ENCODE measurements at regions not wholly inside any gene's neighbourhood (a gene's known extent, or its start where the extent isn't known, plus 50 kb on each side); places are given as distances from the start of the nearest gene placed in this dataset.

DNA sequence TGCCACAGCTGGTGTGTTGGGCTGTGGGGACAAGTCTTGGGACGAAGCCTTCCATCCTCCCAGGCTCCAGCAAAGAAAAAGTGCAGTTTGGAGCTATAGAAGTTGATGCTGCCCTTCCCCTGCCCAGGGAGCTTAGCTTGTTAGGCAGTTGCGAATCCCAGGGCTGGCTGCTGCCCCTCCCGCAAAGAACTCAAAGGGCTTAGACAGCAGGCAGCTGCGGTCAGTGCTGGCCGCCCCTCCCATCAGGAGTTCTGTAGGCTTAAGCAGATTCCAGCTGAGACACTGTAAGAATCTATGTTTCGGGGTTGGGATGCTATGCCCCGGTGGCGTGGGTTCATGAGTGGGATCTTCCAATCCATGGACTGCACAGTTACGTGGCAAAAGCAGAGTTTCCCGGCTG is 956.7 kb downstream of the GLUD2 start:
- no peak for TF ChIP-seq POLR2A (IDR thresholded peaks at IDR 0.05; ENCODE audit: low read depth, low read length)
- DNase-seq (ENCODE audit: insufficient read length, low spot score) (no peak), FAIRE-seq (no peak)

DNA sequence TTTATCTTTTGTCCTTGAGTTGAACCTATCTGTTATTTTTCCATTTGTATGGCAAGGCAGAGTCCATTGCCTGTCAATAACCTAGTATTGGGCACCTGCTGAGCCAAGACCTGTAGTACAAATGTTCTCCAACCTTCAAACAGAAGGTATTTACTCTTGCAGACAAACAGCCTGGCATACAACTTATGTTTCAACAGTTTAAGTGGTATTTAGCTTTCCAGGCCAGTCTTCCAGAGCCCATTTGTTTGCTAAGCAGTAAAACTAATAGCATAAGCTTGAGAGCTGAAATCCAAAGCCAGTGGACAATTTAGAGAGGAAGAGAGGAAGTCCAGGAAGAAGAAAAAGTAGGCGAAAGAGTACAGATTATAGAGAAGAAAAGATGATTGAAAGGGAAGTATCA is 979.3 kb downstream of the GLUD2 start:
- DNase-seq (ENCODE audit: insufficient read length, low spot score): no peak
- FAIRE-seq: no peak
- no peak for TF ChIP-seq POLR2A (IDR thresholded peaks at IDR 0.05; ENCODE audit: low read depth, low read length)

DNA sequence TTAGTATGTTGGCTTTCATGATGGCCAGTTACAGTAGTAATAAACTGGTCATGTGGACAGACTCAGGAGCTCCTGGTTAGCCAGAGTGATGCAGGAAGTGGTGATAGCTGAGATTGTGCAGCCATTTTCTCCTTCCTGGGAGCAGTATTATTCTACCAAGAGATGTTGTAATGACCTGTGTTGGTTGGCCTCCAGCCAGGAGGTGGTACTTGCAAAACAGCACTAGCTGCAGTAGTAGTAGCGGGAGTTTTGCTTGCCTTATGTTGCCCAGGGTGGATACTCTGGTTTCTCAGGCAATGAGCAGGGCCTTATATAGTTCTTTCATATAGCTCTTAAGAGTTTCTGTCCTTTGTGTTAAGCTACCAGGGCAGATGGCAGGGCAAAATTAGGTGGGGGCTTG is 998.8 kb downstream of the GLUD2 start:
- FAIRE-seq: no peak
- DNase-seq (ENCODE audit: insufficient read length, low spot score): no peak
- TF ChIP-seq POLR2A (IDR thresholded peaks at IDR 0.05; ENCODE audit: low read depth, low read length): no peak

DNA sequence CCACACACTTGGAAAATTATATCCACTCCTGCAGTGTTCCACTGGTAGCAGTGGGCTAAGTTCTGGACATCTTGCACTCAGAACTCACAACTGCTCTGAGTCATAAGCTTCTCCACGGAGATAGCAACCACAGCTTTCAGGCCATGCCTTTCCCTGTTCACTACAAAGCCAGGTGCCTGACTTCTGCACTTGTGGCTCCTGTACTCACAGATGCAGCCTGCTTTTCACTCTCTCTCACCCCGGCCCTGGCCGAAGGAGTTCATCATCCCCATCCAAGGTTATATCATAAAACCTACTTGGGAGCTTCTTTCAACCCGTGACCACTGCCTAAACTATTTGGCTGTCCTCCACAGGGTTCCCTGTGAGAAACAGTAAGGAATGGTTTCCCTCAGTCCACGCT is 999.4 kb downstream of the GLUD2 start:
- no peak for TF ChIP-seq POLR2A (IDR thresholded peaks at IDR 0.05; ENCODE audit: low read depth, low read length)
- DNase-seq (ENCODE audit: insufficient read length, low spot score) (no peak), FAIRE-seq (no peak)

DNA sequence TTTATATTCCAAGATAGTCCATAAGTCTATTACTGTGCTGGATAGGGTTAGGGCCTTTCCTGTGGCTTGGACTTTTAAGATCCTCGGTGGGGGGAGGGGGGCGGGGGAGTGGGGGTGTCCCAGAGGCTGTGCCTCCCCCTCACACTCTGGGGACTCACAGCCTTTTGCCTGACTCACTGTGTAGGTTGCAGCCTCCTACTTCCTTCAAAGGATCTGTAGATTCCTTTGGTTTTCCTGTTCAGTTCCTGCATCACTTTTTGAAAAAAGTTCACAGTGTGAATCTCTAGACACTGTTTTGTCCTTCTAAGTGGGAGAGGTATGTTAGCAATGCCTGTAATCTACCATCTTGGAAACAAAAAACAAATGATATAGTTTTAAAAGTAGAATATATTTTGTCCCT is 999.9 kb downstream of the GLUD2 start:
- DNase-seq (ENCODE audit: insufficient read length, low spot score) (no peak), FAIRE-seq (no peak)
- TF ChIP-seq POLR2A (IDR thresholded peaks at IDR 0.05; ENCODE audit: low read depth, low read length): no peak

DNA sequence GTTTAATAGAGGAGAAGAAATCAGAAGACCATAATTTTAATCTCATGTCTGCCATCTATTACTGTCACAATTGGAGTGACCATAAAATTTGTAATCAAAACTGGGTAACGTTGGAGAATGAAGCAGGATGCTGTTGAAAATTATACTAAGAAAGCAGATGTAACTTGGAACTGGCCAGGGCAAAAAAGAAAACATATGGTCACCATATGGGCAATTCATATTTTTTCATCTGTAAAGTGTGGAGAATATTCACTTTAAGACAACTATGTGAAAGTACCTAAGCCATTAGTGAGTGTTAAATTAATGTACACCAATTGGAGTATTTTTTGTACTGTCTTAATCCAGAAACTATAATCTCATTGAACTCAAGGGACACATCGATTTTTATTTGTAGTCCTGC is 1008.0 kb downstream of the GLUD2 start:
- no peak for TF ChIP-seq POLR2A (IDR thresholded peaks at IDR 0.05; ENCODE audit: low read depth, low read length)
- FAIRE-seq: no peak
- DNase-seq (ENCODE audit: insufficient read length, low spot score): no peak

DNA sequence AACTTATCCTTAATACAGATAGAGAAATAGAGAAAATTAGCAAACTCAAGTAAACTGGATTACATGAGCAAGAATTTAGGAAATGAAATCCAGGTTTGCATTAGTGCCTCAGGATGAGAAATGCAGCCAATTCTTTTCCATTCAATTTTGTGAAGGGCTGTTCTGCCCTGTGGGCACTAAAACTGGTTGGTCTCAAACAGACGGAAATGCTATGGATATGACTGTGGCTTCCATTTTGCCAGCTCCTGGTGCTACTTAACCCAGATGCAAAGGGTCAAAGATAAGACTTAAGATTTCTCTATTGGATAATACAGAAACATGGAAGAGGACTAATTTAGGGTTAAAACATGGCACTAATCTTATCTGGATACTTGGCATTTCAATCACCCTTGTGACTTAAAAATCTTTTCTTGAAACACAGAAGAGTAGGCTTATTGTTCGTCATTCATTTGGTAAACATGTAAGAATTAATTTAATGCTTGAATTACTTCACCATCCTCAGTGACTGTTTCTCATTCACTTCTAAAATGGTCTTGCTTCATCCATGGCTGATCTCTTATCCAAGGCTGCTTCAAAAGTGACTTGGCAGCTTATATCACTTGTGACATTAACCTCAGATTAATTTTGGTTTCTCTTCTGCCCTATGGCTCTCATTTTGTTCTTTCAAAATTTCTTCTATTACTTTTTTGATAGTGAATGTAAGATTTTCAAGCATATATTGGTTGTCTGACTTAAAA is 1008.7 kb downstream of the GLUD2 start:
- DNase-seq (ENCODE audit: insufficient read length, low spot score) (no peak), FAIRE-seq (no peak)
- TF ChIP-seq POLR2A (IDR thresholded peaks at IDR 0.05; ENCODE audit: low read depth, low read length): no peak

DNA sequence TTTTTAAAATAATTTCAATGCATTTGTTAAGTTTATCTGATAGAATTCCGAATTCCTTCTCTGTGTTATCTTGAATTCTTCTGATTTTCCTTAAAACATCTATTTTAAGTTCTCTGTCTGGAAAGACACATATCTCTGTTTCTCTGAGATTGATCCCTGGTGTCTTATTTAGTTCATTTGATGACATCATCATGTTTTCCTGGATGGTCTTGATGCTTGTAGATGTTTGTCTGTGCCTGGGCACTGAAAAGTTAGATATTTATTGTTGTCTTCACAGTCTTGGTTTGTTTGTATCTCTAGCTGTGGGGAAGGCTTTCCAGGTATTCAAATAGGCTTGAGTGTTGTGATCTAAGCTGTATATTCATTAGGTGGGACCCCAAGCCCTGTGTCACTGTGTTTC is 1028.8 kb downstream of the GLUD2 start:
- no peak for DNase-seq (ENCODE audit: insufficient read length, low spot score)
- TF ChIP-seq POLR2A (IDR thresholded peaks at IDR 0.05; ENCODE audit: low read depth, low read length): no peak
- no peak for FAIRE-seq

DNA sequence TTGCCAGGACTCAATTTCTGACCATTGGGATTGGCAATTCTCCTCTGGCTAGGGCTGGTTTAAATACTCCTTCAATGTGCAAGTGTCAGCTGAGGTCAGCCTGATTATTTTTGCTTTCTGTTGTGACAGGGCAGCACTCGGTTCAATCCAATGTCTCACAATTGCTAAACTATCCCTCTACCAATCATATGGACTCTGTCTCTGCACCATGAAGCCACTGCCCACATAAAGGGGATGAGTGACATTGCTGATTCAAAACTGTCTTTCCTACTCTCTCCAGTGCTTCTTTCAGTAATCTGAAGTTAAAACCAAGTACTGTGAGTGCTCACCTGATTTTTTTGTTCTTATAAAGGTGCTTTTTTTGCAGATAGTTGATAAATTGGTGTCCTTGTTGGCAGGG is 1030.7 kb downstream of the GLUD2 start:
- DNase-seq (ENCODE audit: insufficient read length, low spot score): no peak
- no peak for TF ChIP-seq POLR2A (IDR thresholded peaks at IDR 0.05; ENCODE audit: low read depth, low read length)
- FAIRE-seq: no peak

DNA sequence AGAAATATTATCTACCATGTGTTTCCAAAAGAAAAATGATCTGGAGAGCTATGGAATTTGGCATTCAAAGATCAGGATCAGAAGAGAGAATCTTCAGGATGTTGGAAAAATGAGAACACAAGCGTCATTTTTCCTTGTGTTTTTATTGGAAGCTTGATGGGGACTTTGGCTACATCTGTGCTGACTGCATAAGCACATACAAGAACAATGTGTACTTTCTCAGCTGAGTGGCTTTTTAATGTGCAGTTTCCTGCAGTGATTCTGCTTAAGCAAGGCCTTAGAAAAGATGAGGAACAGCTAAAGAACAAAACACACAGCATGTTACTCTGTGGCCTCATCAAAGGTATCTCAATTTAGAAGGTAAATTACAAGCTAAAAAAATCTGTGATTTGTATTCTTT is 1039.9 kb downstream of the GLUD2 start:
- no peak for TF ChIP-seq POLR2A (IDR thresholded peaks at IDR 0.05; ENCODE audit: low read depth, low read length)
- no peak for DNase-seq (ENCODE audit: insufficient read length, low spot score)

DNA sequence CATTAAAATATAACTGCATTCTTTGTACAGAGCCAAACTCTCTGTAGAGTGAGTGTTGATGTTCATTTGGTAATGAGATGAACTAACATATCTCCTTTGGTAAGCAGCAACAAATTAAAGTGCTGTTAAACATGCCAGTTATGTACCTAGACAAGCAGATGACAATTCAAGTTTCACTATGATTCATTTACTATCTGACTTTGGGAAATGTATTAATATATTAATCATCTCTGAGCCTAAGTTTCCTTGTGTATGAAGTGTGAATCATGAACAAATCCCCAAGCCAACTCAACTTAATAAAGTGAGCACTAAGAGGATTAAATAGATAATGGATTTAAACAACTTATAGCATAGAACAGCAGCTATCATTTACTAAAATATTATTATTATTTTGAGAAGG is 1044.2 kb downstream of the GLUD2 start:
- no peak for FAIRE-seq
- TF ChIP-seq POLR2A (IDR thresholded peaks at IDR 0.05; ENCODE audit: low read depth, low read length): no peak
- DNase-seq (ENCODE audit: insufficient read length, low spot score): no peak

More for the DNA sequence above, 1039.9 kb downstream of the GLUD2 start:
- no peak for FAIRE-seq

DNA sequence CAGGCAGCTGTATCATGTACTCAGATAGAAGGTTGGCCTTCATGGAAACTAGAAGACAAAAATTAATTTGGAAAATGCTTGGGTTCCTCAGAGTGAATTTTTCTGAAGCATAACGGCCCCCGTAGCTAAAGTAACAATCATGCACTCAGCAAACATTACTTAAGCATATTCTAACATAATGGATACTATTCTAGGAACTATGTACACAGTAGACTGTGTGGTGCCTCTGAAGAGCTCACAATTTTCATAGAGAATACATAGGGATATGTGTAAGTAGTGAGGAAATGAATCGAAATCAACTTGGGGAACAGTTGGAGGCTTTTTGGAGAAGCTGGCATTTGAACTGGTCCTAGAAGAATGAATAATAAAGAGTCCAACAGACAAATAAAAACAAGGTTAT is 1045.0 kb downstream of the GLUD2 start:
- TF ChIP-seq POLR2A (IDR thresholded peaks at IDR 0.05; ENCODE audit: low read depth, low read length): no peak
- FAIRE-seq (no peak), DNase-seq (ENCODE audit: insufficient read length, low spot score) (no peak)

DNA sequence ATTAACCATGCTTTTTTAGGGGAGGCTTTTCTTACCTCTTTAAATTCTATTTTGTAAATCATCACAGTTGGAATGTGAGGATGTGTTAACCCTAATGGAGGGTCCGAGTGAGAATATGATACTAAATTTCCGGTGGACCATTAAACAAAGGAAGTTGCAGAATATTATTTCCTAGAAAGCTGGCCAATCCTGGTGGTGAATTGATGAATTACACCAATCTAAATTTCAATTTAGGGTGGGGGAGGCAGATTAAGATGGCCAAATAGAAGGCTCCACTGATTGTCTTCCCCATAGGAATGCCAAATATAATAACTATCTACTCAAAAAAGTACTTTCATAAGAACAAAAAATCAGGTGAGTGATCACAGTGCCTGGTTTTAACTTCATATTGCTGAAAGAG is 1045.6 kb downstream of the GLUD2 start:
- FAIRE-seq (no peak), DNase-seq (ENCODE audit: insufficient read length, low spot score) (no peak)
- TF ChIP-seq POLR2A (IDR thresholded peaks at IDR 0.05; ENCODE audit: low read depth, low read length): no peak

DNA sequence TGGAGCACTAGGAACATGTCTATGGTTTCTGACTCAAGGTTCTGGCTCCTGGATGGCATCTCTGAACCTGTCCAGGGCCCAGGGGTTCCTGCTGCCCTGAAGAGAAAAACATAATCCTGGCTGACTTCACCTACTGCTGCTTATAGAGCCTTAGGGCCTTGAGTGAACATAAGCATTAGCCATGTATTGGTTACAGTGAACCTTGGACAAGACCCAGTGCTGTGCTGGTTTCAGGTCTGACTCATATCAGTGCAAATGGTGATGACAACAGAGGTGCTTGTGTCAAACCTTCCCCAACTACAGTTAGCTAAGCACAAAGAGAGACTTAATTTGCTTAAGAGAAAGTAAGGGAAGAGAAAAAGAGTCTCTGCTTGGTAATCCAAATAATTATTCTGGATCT is 1047.2 kb downstream of the GLUD2 start:
- no peak for DNase-seq (ENCODE audit: insufficient read length, low spot score)
- no peak for FAIRE-seq
- no peak for TF ChIP-seq POLR2A (IDR thresholded peaks at IDR 0.05; ENCODE audit: low read depth, low read length)

DNA sequence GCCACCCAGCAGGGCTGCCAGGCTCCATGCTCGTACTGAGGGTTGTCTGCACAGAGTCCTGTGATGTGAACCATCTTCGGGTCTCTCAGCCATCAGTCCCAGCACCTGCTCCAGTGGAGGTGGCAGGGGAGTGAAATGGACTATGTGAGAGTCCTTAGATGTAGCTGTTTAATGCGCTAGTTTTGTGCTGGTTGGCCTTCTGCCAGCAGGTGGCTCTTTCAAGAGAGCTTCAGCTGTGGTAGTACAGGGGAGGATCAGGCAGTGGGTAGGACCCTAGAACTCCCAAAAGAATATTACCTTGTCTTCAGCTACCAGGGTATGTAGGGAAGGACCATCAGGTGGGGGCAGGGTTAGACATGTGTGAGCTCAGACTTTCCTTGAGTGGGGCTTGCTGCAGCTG is 1066.0 kb downstream of the GLUD2 start:
- TF ChIP-seq POLR2A (IDR thresholded peaks at IDR 0.05; ENCODE audit: low read depth, low read length): no peak
- no peak for FAIRE-seq

DNA sequence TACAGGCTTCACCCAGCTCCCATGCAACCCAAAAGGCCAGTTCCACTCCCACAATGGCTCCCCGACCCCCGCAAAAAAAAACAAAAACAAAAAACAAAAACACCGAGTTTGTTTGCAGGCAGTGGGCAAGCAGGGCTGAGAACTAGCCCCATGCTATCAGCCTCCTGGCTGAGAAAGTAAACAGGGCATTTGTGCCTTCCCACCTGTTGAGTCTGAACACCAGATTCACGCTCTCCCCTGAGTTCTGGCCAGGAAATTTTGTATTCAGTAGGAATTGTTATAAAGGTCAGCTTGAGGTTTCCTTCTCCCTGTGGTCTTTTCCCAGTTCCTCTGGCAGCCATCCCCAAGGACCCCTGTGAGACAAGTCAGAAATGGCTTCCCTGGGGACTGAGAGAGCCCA is 1066.5 kb downstream of the GLUD2 start:
- DNase-seq (ENCODE audit: insufficient read length, low spot score) (no peak), FAIRE-seq (no peak)
- no peak for TF ChIP-seq POLR2A (IDR thresholded peaks at IDR 0.05; ENCODE audit: low read depth, low read length)

More for the DNA sequence above, 1066.0 kb downstream of the GLUD2 start:
- no peak for DNase-seq (ENCODE audit: insufficient read length, low spot score)
